ENCODE measurements at regions not wholly inside any gene's neighbourhood (a gene's known extent, or its start where the extent isn't known, plus 50 kb on each side); places are given as distances from the start of the nearest gene placed in this dataset.

GRCh38 chr14:98594156-98594555 is 677.8 kb downstream of the BCL11B start:
- TF ChIP-seq, protein P1, sequence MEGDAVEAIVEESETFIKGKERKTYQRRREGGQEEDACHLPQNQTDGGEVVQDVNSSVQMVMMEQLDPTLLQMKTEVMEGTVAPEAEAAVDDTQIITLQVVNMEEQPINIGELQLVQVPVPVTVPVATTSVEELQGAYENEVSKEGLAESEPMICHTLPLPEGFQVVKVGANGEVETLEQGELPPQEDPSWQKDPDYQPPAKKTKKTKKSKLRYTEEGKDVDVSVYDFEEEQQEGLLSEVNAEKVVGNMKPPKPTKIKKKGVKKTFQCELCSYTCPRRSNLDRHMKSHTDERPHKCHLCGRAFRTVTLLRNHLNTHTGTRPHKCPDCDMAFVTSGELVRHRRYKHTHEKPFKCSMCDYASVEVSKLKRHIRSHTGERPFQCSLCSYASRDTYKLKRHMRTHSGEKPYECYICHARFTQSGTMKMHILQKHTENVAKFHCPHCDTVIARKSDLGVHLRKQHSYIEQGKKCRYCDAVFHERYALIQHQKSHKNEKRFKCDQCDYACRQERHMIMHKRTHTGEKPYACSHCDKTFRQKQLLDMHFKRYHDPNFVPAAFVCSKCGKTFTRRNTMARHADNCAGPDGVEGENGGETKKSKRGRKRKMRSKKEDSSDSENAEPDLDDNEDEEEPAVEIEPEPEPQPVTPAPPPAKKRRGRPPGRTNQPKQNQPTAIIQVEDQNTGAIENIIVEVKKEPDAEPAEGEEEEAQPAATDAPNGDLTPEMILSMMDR (conservative IDR thresholded peaks at IDR 0.05; ENCODE audit: low read depth, low read length): no peak
- DNase-seq (ENCODE audit: low read depth): no peak
- H3K4me3 ChIP-seq (ENCODE audit: low read depth, low read length): no peak overlapping the region

DNA sequence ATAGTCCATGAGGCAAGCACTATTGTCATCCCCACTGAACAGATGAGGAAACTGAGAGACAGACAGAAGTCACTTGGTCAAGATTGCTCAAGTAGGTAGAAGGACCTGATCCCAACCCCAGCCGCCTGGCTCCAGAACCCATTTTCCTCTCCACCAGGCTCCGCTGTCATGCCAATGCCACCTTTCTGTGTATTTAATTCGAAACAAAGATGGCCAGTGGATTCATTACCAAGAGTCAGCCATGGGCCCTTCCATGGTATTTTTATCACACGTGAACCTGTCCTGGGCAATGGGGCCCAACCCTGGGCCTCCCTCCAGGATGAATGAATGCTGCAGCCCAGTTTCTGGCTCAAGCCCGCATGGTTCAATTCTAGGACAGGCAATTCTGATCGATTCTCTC is 673.4 kb downstream of the BCL11B start:
- DNase-seq (ENCODE audit: low read depth): no peak
- no peak overlapping the region for H3K4me3 ChIP-seq (ENCODE audit: low read depth, low read length)
- TF ChIP-seq, protein P1 (conservative IDR thresholded peaks at IDR 0.05; ENCODE audit: low read depth, low read length): no peak

DNA sequence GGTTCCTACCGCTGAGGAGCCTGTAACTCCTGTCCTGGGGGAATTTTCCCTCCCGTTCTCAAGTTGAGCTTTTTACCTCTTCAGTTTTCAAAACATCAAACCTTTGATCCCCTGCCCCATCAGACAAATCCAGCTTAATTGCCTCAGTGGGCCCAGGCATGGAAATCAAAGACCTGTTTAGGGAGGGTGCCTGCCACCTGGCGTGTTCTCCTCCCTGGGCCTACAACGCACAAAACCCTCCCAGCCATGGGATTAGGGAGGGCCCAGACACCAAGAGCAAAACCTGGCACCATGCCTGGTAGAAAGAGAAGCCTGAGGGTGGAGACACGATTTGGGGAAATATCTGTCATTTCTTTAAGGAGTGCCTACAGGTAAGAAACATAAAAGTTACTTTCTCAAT is 672.9 kb downstream of the BCL11B start:
- TF ChIP-seq, protein P1 (conservative IDR thresholded peaks at IDR 0.05; ENCODE audit: low read depth, low read length): no peak
- no peak for DNase-seq (ENCODE audit: low read depth)
- no peak overlapping the region for H3K4me3 ChIP-seq (ENCODE audit: low read depth, low read length)

DNA sequence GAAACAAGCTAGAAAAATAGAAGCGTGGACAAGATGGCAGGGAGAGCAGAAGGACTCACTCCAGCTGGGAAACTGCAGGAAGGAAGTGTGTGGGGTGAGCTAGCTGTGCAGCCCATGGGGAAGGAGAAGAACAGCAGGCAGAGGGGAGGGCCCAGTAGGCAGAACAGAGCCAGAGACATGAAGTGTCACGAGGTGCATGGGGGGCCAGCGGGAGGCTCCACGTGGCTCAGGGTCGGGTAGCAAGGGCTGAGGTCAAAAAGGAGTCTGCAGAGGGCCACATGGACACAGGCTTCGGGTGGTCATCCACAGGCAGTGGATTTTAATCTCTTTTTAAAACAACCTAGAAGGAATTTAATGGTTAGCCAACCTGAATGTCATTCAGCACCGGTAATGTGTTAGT is 669.0 kb downstream of the BCL11B start:
- H3K4me3 ChIP-seq (ENCODE audit: low read depth, low read length): no peak overlapping the region
- DNase-seq (ENCODE audit: low read depth): no peak
- TF ChIP-seq, protein P1 (conservative IDR thresholded peaks at IDR 0.05; ENCODE audit: low read depth, low read length): no peak

- H3K4me3 ChIP-seq (ENCODE audit: low read depth, low read length): no peak overlapping the region
- DNase-seq (ENCODE audit: low read depth): no peak
- TF ChIP-seq, protein P1 (conservative IDR thresholded peaks at IDR 0.05; ENCODE audit: low read depth, low read length): no peak
Measured at GRCh38 chr14:98605043-98605442, 667.0 kb downstream of the BCL11B start.

- TF ChIP-seq, protein P1 (conservative IDR thresholded peaks at IDR 0.05; ENCODE audit: low read depth, low read length): no peak
- H3K4me3 ChIP-seq (ENCODE audit: low read depth, low read length): no peak overlapping the region
- DNase-seq (ENCODE audit: low read depth): no peak
Measured at GRCh38 chr14:98606041-98606640, 665.9 kb downstream of the BCL11B start.

GRCh38 chr14:98606816-98607215 is 665.2 kb downstream of the BCL11B start:
- no peak for DNase-seq (ENCODE audit: low read depth)
- TF ChIP-seq, protein P1 (conservative IDR thresholded peaks at IDR 0.05; ENCODE audit: low read depth, low read length): no peak
- H3K4me3 ChIP-seq (ENCODE audit: low read depth, low read length): no peak overlapping the region

All from epithelial cell of proximal tubule (primary cell).